ENCODE measurements at regions not wholly inside any gene's neighbourhood (a gene's known extent, or its start where the extent isn't known, plus 50 kb on each side); places are given as distances from the start of the nearest gene placed in this dataset.

GRCh38 chr2:204437408-204437807 is 107.9 kb upstream of the PARD3B start:
- TF ChIP-seq POLR2AphosphoS5 (IDR thresholded peaks at IDR 0.05) (no peak), POLR2A (IDR thresholded peaks at IDR 0.05) (no peak)
- TF ChIP-seq, protein P1, sequence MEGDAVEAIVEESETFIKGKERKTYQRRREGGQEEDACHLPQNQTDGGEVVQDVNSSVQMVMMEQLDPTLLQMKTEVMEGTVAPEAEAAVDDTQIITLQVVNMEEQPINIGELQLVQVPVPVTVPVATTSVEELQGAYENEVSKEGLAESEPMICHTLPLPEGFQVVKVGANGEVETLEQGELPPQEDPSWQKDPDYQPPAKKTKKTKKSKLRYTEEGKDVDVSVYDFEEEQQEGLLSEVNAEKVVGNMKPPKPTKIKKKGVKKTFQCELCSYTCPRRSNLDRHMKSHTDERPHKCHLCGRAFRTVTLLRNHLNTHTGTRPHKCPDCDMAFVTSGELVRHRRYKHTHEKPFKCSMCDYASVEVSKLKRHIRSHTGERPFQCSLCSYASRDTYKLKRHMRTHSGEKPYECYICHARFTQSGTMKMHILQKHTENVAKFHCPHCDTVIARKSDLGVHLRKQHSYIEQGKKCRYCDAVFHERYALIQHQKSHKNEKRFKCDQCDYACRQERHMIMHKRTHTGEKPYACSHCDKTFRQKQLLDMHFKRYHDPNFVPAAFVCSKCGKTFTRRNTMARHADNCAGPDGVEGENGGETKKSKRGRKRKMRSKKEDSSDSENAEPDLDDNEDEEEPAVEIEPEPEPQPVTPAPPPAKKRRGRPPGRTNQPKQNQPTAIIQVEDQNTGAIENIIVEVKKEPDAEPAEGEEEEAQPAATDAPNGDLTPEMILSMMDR (IDR thresholded peaks at IDR 0.05) = no peak

All from prostate gland (tissue), 2 donors.